GM19438 (cell line): ENCODE measurements at regions not wholly inside any gene's neighbourhood (a gene's known extent, or its start where the extent isn't known, plus 50 kb on each side); places are given as distances from the start of the nearest gene placed in this dataset.

Experiments
- ATAC-seq: cut with Tn5 transposase; IDR thresholded peaks from one replicate; pipeline ENCODE4 v1.9.1; 2021; ENCODE audit warnings: low read depth; ENCODE audit not compliant: unreplicated experiment

DNA sequence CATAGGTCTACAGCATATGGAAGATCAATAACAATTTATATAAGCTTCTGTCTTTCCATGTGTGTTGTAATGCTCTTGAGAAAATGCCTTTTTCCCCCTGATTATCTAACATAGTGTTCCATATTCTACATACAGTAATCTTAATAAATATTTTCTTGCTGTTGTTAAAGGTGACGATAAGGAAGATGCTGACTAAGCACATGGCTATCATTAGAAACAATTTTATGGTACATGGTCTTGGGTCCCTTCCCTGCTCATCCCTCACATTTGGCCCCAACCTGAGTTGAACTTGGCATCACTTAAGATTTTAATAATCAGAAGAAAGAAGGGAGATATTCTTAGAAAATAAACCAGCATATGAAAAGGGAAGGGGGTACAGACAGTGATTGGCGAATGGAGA is 382.1 kb upstream of the CDH20 start:
- no peak for ATAC-seq

DNA sequence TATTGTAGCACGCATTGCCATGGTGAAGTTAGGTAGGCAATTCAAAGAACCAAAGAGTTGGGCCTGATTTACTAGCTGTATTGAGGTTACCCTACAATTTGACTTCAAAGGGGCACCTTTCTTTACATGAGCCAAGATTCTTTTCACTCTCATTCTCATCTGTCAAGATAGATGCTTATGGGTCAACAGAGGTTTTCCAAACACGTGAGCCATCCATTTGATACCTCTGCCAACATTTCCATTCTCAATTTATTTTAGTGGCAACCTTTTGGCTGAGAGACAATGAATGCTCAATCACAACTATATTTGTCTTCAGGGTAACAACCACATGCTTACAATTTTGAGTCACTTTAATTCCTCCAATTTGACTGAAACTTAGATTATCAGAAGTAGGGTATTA is 370.6 kb upstream of the CDH20 start:
- ATAC-seq, result no peak

DNA sequence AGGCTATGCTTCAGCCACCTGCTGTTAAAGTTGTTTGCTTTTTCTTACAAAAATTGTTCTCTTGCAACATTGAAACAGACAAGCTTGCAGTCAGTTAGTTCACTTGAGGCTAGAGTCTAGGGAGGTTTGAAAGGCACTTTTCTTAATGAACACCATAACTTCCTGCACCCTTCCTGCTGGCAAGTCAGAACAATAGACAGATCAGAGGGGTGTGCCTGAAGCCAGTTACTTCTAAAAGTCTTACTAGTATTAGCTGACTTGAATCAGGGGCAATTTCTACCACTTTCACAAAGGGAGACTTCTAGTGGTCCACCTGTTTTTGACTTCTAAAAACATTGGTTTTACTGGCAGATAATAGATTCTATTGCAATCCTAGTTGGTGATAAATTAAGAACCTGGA is 367.4 kb upstream of the CDH20 start:
- no peak for ATAC-seq

DNA sequence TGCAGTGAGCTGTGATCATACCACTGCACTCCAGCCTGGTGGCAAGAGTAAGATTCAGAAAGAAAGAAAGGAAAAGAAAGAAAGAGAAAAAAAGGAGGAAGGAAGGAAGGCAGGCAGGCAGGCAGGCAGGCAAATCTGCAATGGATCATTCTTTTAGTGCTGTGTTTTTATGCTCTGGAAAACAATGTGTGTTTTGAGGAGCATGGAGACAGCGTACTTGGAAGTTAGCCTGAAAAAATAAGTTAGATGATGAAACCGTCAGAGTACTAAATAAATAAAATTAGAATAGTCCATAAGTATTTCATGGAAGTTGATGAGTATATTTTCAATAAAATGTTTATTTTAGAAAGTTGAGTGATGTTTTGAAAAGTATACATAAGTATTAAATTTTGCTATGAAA is 366.4 kb upstream of the CDH20 start:
- ATAC-seq, result no peak

DNA sequence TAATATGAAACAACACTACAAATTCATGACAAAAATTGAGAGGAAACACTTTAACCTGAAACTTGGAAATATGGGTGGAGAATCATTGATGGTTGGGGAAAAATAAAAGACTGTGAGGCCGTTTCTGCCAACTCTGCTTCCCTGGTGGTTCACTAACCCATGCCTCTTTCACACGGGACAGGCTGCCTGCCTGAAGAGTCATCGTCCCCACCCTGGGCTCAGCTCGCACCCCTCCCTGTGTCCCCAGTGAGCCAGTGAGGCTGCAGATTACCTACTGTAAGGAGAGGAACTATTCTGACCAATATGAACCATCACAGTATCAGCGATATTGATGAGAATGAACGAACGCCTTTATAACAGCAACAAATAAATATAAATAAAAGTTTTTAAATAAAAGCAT is 357.8 kb upstream of the CDH20 start:
- ATAC-seq, result no peak

DNA sequence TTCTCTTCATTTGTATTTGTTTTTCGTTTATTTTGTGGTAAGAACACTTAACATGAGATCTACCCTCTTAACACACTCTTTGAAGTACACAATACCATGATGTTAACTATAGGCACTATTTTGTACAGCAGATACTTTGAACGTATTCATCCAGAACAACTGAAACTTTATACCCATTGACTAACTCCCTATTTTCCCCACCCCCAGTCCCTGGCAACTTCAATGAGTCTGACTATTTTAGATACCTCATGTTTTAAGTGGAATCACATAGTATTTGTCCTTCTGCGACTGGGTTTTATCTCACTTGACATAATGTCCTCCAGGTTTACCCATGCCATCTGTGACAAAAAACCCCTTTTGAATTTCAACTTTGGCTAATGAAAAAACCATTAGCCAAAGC is 356.3 kb upstream of the CDH20 start:
- ATAC-seq, result no peak

DNA sequence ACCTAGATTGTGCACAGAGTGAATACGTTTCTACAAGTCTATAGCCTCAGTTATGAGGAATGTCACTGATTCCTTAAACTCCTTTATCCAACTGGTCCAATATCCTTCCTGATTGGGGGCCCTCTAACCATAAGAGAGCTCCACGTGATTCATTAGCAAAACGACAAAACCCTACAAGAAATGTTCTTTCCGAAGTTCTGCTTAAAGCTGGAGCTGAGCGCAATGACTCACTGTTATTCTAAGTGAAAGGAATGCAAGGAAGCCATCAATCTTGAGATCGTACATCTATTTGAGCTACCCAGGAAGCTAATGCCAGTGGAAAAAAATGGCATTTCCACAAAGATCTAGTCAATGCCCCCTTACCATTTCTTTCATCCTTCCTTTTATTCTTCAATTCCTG is 354.9 kb upstream of the CDH20 start:
- no peak for ATAC-seq

DNA sequence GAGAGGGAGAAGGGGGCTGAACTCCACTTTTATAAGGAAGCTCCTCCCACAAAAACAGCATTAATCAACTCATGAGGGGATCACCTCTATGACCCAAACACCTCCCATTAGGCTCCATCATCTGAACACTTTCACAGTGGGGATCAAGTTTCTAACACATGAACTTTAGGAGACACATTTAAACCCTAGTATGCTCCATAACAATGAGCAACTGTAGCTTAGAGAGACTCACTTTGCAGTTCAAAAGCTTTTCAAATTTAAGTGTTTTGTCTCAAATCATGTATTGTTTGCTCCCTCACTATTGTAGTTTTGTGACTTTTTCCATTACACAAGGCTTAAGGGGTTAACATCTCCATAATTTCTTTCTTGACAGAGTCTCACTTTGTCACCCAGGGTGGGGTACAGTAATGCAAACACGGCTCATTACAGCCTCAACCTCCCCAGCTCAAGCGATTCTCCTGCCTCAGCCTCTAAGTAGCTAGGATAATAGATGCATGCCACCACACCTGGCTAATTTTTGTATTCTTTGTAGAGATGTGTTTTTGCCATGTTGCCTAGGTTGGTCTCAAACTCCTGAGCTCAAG is 352.7 kb upstream of the CDH20 start:
- no peak for ATAC-seq

DNA sequence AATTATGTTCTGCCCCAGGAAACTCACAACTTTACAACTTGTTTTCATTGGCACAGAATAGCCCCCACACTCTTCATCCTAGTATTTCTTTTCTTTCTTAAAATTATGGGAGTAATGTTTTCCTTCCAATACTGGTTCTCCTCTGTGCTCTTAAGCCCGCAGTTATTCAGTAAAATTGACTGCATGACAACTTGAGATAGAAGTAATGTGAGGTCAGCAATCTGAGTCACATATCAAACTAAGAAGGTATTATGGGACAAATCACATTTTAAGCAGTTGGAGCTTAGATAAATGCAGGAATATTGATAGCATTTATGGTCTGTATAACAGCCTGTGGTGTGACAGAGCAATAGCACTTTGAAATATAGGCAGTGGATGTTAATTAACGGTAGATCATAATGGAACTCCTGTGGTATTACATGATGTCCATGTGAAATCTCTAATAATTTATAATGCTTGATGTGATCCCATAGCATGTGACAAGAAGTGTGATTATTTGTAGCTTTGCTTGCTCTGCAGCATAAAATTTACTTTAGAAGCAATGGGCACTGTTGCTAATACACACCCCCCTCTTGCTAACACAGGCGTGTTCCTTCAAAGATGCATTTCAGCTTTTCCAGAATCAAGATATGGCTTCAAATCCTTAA is 351.4 kb upstream of the CDH20 start:
- ATAC-seq, result no peak

DNA sequence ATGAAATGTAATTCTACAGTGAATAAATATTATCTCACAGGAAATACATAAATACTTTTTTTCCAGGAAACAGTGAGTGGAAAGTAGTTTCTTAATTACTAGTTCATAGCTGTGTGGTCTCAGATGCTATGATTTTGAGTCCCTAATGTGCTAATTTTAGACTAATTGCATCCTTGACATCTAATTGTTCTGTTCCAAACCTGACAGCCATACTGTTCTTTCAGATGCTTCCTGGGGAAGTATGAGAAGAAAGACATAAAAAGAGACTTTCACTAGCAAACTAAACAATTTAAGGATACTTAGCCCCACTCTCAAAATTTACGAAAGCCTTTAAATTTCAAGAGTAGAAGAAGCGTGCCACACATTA is 350.9 kb upstream of the CDH20 start:
- ATAC-seq, result no peak

DNA sequence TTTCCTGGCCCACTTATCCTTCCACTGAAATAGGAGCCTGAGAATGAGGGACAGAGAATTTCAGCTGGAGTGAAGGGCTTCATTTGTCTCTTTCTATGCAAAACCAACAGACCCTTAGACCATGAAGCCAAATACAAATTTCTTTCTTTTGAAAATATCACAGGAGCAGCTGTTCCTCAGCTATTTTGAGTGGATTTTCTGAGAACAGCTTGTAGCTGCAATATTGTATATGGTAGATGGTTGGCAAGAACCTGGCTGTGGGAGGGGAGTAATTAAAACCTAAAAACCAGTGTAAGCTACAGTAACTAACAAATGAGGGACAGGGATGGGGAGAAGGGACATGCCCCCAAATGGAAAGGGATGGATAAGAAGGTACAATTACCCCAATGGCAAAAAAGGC is 350.3 kb upstream of the CDH20 start:
- no peak for ATAC-seq

DNA sequence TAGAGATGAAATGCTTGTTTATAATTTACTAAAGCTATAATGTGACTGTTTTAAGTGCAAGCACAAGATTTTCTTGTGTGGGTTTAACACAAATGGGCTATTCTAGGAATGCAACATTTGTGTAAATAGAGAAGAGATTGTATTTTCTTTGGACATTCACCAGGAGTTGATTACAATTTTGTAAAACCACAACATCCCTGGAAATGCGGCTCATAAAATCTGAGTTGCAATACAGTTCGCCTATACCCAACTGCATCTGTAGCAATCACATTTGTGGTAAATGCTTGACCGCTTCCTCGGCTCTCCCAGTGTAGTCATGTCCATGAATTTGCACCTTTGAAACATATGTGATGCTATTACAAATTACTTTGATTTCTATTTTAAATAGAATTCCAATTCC is 348.7 kb upstream of the CDH20 start:
- ATAC-seq, result no peak

DNA sequence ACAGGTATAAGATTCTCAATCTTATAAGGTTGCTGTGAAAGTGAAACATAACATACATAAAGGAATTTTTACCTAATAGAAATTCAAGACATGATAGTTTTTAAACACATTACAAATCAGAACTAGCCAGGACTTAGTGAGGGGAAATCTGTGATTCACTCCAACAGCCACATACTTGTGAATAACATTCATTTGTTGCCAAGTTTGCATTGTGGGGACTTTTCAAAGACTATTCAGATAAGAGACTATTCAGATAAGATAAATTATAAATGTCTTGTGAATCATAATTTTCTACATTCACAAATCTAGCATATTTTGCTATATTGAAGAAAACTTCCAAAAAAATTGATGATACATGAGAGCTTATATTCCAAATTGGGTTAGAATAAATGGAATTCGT is 345.3 kb upstream of the CDH20 start:
- no peak for ATAC-seq

DNA sequence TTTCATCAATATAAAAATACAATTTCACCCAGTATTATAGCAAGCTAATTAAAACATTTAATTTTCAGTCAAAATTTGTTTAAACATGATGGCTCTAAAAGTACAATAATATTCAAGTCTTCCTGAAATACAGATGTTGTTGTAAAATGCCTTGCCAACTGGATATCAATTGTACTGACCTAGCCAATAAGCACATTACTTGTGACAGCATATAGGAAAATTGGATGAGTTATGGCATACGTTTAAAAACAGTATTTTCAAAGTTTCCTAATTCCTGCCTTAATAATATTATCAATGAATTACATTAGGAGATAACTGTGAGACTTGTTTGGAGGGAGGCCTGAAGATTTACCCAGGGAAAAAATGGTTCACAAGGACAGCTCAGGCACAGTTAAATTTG is 336.9 kb upstream of the CDH20 start:
- no peak for ATAC-seq

DNA sequence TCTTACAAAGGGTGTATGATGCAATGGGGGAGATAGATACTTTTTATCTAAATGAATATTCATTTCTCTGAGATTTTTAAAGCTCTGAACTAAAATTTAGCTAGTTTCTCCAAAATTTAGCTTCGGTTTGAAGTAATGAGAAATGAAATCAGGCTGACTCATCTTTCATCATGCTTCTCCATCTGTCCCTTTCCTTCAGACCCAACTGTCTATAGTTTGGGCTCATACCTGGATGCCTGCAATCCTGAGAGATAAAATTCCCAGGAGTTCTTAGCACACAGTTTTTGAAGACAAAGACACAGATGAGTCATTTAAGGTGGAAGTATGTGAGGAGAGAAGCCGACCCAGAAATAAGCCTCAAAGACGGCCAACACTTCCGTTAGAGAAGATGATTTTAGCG is 336.4 kb upstream of the CDH20 start:
- no peak for ATAC-seq

DNA sequence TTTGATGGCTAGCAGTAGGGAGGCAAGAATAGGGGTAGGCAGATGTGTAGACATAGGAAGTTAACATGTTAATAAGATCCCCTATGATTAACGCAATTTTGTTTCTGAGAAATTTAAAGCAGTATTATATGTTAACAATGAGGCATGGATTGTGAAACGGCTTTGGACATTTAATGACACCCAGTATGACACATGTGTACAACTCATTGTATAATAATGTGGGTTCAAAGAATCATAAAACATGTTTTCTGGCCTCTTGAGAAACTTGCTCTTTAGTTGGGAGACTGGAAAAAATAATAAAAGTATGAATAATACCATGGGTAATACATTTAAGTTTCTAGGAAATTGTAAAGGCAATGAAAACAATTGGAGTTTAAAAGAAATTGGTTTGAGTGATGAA is 332.1 kb upstream of the CDH20 start:
- ATAC-seq, result no peak

DNA sequence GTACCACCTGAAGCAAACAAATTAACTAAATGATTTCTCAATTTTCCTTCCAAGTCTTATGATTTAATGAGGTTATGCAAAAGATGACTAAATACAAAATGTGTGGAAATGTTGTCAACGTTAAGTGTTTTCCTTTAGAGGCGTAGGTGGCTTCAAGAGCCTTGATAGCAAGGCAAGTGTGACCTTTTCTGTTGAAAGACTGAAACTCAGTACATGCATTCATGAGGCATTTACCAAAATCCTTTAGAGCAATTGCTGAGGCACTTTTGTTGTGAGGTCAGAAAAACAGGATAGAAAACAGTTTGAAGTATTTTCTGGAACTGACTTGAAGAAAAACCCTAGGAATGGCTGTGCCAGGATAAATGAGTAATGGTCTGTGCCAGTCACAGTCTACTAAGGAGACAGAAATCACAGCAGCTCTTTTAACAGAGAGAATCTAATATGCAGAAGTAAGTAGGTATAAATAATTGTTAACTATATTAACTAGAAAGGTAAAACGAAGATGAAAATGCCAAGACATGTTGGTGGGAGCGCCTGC is 326.5 kb upstream of the CDH20 start:
- ATAC-seq, result no peak

DNA sequence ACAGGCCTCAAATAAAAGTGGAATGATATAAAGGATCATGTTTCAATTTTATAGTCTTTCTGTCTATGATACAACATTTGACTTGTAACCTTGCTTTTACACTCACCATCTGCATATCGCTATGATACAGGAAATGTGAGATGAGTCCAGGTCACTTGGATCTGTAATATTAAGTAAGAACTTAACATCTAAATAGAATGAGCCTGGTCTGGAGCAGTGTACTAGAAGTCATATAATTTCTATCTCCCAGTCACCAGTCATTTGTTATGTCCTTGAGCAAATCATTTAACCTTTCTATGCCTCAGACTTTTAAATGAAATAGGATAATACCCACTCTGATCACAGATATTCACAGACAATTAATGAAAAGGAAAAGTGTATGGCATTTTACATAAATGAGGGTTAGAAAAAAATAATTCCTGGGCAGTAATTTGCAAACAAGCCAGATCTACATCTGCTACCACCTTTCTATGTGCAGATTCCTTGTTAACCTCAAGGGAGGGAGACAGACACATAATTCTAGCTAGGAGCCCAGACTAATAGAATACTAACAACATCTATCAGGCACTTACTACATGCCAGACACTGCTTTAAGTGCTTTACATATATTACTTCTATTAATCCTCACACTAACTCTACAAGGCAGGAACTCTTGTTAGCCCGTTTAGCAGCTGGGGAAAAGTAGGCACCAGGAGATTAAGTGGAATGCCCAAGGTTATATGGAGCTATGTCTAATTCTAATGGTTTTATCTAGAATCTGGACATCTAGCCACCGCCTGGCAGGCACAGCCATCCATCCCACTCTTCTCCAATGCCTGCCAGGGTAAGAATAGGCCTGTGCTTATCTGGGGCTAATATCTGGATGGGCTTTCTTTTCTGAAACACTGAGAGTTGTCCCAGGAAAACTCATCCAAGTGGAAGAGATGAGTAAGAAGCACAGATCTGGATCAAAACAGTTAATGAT is 313.6 kb upstream of the CDH20 start:
- no peak for ATAC-seq

DNA sequence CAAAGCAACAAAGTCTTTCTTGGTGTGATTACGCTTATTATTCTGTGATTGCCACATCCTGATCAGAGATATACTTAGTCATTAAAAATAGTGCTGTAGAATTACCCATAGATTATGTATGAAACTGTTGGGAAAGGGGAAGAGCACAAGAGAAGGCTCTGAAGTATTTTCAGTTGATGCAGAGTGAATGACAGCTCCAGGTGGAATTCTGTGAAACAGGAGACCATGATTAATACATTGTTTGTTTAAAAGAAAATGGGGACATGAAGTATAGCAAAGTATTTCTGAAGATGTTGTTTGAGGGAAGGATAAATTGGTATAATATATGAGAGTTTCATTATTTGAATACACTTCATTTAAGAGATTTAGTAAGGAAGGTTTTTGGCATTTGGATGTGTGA is 307.6 kb upstream of the CDH20 start:
- no peak for ATAC-seq

DNA sequence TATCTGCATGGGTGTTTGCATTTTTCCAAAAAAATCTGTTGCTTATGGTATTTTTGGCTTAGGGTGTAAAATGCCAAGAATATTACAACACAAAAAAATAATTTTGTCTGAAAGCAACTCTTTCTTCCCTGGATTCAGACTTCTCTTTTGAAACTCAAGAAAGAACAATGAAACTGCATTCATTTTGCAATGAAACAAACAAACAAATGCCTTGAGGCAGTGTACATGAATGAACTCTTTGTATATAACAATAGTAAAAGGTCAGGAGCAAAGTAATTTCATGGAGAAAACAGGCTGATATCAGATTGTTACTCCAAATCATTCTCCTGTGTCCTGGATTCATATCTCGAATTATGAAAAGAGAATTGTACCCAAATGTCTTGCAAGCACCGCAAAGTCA is 301.6 kb upstream of the CDH20 start:
- no peak for ATAC-seq

DNA sequence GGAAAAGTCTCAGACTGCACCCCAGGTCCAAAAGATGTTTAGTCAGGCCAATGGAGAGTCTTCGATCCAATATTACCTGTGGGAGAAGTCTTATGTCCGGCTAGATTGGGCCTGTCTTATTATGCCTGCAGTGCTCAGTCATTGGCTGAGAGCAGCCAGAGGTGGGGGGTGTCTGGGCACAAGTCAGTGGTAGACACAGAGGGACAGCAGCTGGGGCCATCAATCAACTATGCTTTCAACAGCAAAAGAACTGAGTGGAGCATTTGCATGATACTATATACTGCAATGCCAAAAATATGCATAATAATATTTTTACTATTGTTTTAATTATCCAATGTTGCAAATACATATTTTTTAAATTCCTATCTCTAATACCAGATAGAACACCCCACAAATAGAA is 298.6 kb upstream of the CDH20 start:
- no peak for ATAC-seq

DNA sequence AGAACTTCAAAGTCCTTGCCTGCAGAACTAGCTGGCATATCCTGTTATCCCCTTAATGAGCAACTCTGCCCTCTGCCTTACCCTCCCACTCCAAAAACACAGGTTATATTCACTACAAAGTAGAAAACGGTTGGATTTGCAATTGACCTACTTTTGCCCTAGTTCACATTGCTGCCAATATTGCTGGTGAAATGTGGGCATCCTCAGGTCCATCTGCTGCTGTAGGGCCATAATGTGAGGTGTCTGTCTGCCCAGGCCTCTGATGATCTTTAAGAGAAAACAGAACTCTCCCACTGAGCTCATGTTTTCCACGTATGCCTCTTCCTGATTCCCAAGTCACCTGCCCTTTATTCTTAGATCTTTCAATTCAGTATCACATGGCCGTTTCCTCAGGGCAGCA is 294.0 kb upstream of the CDH20 start:
- ATAC-seq, result no peak
